NCI-H69 (cell line): ENCODE measurements at regions not wholly inside any gene's neighbourhood (a gene's known extent, or its start where the extent isn't known, plus 50 kb on each side); places are given as distances from the start of the nearest gene placed in this dataset.
"Not testable (repeated sequence)": the region's sequence is repeated elsewhere in the genome, so short reads cannot be mapped to it uniquely, and the experiment has no call there.

Experiments used
- DNase-seq: peaks from one replicate; lab custom pipeline; 2025; lab: John Stamatoyannopoulos, UW

DNA sequence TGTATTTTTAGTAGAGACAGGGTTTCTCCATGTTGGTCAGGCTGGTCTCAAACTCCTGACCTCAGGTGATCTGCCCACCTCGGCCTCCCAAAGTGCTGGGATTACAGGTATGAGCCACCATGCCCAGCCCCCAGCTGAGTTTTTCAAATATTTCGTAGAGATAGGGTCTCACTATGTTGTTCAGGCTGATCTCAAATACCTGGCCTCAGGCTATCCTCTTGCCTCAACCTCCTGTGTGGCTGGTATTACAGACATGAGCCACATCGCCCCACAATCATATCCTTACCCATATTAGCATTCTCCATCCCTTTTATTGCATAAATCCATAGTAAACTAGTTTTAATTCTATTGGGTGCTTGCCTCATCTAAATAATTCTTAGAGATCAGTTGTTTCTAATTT, 157.6 kb upstream of the HEY2 start:
- DNase-seq: not testable (repeated sequence)

DNA sequence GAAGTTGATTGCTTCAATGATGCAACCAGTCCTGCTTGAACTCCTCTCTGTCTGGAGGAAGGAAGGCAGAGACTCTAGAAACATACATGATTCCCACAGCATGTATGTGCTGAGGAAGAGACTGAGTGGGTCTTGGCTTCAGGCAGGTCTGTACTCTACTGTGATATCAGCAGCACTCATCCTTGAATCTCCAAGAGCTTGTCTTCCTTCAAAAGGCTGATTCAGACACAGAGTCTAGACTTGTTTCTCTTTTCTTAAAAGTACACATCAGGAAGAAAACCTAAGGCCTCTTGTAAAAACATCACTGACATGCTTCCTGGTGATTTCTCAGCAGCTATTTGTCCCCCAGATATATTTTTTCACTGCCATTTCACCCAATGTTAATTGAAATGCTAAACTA, 155.7 kb upstream of the HEY2 start:
- no peak for DNase-seq

DNA sequence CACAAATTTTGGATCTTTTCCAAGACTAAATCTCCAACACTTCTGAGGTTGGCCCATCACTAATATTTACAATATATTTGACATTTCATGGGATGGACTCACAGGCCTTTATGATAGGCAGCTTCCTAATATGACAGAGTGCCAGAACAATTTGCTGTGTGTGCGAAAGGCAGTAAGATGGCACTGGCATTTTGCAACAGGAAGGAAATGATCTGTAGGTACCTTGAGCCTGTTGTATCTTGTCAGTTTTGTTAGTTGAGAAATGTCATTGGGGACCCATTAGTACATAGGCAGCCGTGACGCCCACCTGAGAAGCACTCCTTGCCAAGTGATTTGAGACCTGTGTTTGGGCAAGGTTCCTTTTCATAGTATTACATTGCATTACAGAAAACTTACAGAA, 153.4 kb upstream of the HEY2 start:
- peak; percentile 55 for DNase-seq

DNA sequence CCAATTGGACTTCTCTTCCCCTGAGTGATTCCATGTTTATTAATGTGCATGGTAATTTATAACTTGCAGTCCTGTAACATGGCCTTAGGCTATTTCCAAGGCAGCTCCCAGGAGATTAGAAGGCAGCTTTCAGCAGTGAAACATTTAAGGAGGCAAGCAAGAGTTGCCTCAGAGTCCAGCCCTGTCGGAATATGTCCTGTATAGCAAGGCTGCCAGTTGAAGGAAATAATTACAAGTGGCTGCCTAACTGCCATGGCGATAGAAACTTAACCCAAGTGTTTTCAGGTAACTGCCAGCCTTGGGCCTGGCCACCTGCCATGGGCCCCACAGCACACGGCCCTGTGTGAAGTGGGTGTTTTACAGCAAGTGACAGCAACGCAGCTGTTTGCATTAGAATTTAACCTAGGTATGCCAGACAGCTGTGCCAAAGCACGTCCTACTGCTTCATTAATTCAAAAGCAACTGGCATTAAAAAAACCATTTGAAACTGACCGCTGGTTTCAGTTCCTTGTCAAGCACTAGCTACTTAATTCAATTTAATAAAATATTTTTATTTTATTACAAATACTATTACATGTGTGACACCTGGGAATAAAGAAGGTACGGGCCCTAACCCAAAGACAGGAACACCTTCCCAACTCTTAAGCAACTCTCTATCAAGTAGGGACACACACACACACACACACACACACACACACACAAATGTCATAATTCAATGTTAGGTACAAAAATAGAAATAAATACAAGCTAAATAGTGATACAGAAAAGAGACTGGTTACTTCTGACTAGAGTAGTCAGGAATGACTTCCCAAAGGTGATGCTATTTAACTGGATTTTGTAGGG, 151.8 kb upstream of the HEY2 start:
- peak; percentile 97 for DNase-seq

DNA sequence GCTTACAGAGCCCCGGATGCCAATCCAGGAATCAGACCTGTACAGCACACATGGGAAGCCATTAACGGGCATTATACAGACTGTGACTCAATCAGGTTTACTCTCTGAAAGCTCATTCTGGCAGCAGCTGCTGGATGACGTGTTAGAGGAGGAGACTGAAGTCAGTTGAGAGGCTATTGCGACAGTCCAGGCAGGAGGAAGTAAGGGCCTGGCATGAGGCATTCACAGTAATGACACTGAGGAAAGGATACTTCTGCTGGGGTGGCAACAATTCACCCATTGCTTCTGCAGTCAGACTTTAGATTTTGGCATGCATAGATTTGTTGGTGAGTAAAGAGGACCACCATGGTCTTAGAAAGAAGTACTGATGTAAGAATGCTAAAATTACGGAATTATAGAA, 151.0 kb upstream of the HEY2 start:
- DNase-seq: peak; percentile 96

DNA sequence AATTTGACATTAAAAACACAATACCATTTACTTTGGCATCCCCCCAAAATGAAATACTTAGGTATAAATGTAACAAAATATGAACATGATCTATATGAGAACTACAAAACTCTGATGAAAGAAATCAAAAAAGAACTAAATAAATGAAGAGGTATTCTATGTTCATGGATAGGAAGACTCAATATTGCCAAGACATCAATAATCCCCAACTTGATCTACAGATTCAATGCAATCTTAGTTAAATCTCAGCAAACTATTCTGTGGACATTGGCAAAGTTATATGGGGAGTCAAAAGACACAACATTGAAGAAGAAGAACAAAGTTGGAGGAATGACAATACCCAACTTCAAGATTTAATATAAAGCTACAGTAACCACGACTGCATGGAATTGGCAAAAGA, 145.2 kb upstream of the HEY2 start:
- DNase-seq: no peak

DNA sequence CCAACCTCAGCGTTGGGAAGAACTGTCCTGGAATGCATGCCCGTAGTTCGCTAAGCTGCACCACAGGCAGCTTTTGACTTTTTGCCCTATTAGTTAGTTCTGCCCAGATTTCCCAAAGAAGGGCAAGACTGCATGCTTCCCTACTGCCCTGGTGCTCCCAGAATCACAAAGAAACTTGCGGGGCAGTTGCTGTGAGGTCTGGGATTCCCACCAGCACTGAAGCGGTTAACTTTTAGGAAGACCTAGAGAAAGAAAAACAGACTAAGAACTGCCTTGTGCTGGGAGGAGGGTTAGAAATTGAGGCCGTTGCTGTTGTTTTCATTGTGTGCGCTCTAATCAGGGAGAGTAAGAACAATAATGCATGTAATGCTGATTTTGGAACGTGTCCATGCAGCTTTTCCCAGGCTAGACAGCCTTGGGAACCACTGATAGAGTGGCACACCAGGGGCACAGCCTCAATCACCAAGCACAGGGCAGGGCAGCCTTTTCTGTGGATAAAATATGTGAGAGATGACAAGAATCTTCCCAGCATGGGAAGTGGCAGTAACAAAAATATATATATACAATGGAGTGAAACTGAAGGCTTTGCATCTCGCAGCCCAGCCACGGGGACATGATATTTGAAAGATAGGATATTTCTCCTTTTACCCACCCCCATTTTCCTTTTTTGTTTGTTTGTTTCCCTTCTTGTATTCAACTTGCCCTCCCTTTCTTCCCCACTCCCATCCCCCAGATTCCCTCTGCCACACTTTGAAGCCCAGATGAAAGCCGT, 137.7 kb upstream of the HEY2 start:
- DNase-seq: peak; percentile 93

DNA sequence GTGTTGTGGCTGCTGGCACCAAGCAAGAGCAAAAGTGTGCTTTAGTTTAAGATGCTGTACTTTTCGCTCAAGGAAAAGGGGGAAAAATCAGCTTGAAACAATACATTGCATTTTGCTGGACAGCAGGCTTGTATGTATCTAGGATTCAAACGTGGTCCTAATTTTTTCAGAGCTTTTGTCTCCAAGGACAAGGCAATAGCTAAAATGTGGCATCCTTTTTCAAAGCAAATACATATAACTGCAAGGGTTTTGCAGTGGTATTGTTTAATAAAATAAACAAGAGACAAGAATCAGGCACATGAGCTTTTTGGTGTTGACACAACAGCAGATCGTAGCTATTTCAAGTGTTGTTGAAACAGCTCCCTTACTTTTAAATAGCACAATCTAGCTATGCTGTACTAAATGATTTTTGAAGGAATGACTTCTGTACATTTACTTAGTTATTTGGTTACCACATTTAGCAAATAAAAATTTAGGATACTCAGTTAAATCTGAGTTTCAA, 137.0 kb upstream of the HEY2 start:
- DNase-seq: peak; percentile 78

DNA sequence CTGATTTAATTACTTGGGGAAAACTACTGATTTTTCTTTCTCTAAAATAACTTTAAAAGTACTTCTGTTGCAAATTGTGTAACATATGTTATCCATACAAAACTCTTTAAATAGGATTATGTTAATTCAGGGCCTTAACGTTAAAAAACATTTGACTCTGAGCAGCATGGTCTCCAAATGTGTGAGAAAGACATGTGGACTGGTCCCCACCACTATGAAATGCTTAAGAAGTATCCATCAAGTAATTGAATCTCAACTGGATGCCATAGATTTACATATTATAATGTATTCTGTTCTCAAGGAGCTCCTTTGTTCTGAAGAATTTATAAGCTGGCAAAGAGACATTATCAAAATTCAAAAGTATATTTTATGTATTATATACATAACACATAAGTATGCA, 130.8 kb upstream of the HEY2 start:
- DNase-seq: no peak

DNA sequence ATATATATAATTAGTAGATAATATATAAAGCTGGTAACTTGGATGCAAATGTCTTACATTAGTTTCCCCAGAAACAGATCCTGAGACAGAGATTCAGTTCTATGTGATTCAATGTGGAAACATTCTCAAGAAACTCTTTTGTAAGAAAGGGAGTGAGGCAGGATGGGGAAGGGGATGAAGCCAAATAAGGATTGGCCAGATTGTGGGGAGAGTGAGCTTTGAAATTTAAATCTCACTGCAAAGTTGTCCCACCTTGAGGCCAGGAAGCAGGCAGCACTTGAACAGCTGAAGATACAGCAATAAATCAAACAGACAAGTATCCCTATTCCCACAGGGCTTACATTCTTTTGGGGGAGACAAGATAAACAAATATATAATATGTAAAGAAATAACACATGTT, 126.3 kb upstream of the HEY2 start:
- peak; percentile 37 for DNase-seq

DNA sequence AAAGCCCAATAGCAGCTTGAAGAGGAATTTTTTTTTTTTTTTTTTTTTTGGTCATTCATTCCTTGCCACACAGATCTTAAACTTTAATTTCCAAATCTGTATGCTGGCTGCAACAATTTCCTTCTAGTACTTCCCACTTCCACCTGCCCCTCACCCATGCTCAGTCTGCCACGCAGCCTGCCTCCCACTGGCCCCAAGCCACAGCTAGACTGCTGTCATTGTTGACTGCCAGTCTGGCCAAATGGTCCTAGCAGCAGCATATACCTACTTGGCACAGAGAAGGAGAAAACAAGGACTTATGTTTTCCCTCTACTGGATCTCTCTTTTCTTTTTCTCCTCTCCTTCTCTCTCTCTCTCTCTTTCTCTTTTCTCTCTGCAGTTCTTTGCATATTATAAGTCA, 118.3 kb upstream of the HEY2 start:
- DNase-seq: peak; percentile 83

DNA sequence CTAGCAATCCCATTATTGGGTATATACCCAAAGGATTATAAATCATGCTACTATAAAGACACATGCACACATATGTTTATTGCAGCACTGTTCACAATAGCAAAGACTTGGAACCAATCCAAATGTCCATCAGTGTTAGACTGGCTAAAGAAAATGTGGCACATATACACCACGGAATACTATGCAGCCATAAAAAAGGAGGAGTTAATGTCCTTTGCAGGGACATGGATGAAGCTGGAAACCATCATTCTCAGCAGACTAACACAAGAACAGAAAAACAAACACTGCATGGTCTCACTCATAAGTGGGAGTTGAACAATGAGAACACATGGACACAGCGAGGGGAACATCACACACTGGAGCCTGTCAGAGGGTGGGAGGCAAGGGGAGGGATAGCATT, 113.4 kb upstream of the HEY2 start:
- not testable (repeated sequence) for DNase-seq

DNA sequence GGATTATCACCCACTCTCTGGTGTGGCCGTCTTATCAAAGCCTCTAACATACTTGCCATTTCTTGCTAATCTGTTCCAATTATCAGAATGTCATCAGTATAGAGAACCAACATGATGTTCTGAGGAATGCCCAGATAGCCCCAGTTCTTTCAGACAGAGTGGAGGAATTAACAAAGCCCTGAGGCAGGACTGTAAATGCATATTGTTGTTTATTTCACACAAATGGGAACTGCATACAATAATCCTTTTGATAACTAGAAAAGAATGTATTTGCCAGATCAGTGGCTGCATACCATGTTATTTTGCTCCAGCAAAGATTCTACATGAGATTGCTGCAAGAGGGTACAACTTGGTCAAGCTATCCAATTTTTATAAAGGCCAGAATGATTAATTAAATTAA, 112.8 kb upstream of the HEY2 start:
- no peak for DNase-seq

DNA sequence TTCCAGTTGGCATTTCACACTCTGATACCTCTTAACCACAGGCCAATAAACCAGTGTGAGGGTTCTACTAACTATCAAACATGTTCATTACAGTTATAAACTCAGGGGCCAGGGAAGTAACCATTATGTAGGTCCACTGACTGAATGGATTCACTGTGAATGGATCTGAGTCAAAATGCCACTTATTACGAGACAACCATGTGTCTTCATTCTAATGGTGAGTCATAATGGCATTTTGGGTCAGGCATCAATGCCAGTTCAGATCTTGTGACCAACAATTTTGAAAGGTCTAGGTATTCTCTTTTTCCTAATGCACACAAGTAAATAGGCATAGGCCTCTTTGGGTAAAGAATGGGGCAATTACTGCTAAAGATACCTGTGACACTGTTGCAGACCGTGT, 112.2 kb upstream of the HEY2 start:
- no peak for DNase-seq

DNA sequence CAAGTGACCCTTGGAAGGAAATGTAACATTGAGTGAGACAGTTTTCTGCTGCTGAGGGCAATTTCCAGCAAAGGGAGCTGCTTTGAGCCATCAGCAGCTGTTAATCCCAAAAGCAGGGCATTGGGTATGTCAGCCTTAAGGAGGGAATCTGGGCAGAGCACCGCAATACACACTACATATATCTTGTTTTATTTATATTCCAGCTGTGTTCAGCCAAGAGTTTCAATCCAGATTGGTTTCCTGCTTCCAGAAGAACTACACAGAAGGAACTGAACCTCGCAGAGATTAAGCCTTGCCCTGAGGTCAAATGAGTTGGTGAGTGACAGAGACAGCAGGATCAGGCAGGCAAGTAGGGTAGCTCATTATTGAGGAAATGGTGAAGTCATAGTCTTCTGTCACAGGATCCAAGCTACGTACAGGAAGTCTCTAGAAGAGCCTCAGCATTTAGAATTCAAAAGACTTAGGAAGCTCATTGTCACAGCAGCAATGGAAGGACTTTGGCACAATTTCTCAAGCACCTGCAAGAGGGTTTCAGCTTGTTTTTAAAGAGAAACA, 109.9 kb upstream of the HEY2 start:
- peak; percentile 63 for DNase-seq

DNA sequence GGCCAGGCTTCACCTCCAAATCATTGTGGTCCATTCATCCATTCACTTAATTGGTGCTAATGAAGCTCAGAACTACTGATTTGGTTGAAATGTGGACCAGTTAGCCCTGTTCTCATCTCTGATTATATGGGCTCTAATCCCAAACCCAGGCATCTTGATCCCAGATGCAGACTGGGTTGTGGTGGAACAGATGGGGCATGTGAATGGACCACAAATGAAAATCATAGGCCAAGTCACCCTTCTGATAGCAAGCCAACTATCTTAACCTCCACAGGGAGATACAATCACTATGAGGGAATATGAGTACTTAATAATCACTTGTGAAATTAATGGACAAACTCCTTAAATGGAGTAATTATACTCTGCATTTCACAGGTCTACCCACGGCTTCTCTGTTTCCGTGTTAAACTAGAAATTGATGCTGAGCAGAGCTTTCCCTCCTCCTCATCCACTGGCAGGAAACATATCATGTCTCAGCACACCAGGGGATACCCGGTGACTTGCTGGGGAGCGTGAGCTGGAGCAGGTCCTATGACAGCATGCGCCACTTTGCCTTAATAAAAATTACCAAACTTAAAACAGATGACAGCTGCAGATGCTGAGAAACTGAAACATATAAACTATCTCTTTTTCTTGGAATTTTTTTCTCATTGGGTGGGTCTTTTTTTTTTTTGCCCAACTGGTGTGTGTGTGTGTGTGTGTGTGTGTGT, 108.8 kb upstream of the HEY2 start:
- DNase-seq: peak; percentile 70

DNA sequence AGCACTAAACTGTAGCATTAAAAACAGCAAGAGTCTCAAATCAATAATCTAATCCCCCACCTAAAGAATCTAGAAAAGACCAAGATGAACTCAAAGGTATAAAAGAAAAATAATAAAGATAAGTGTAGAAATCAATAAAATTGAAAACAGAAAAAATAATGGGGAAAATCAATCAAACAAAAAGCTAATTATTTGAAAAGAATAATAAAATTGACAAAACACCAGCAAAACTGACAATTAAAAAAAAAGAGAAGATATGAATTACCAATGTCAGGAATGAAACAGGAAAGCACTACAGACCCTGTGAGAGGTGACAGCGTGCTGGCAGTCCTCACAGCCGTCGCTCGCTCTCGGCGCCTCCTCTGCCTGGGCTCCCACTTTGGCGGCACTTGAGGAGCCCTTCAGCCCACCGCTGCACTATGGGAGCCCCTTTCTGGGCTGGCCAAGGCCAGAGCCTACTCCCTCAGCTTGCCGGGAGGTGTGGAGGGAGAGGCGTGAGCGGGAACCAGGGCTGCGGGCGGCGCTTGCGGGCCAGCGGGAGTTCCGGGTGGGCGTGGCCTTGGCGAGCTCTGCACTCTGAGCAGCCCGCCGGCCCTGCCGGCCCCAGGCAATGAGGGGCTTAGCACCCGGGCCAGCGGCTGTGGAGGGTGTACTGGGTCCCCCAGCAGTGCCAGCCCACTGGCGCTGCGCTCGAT, 105.3 kb upstream of the HEY2 start:
- DNase-seq: not testable (repeated sequence)

DNA sequence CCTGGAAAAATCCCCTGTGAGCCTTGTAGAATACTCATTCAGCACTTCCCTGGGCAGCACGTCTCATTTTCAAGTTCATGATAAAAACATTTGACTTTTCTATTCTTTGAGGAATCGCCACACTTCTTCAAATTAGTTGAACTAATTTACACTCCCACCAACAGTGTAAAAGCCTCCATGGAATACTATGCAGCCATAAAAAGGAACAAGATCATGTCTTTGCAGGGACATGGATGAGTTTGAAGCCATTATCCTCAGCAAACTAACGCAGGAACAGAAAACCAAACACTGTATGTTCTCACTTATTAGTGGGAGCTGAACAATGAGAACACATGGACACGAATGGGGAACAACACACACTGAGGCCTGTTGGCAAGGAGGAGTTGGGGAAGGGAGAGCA, 102.0 kb upstream of the HEY2 start:
- no peak for DNase-seq

DNA sequence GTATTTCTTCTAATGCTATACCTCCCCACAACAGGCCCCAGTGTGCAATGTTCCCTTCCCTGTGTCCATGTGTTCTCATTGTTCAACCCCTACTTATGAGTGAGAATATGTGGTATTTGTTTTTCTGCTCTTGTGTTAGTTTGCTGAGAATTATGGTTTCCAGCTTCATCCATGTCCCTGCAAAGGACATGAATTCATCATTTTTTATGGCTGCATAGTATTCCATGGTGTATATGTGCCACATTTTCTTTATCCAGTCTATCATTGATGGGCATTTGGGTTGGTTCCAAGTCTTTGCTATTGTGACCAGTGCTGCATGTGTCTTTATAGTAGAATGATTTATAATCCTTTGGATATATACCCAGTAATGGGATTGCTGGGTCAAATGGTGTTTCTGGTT, 95.7 kb upstream of the HEY2 start:
- not testable (repeated sequence) for DNase-seq

DNA sequence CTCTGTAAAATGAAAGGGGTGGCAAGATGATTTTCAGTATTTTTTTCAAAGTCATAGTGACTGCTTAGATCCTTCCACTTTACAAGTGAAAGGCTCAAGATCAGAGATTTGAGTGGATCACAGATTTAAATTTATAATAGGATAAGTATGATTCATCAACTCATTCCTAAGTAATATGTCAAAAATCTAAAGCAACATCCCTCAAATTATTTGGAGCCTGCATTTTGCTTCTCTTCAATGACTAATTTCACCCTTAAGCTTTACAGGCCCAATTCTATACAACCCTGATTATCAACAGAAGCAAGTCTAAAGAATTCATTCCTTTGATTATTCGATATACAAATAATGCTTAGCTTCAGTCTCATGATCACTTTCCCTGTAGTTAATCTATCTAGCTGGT, 93.9 kb upstream of the HEY2 start:
- DNase-seq: no peak

DNA sequence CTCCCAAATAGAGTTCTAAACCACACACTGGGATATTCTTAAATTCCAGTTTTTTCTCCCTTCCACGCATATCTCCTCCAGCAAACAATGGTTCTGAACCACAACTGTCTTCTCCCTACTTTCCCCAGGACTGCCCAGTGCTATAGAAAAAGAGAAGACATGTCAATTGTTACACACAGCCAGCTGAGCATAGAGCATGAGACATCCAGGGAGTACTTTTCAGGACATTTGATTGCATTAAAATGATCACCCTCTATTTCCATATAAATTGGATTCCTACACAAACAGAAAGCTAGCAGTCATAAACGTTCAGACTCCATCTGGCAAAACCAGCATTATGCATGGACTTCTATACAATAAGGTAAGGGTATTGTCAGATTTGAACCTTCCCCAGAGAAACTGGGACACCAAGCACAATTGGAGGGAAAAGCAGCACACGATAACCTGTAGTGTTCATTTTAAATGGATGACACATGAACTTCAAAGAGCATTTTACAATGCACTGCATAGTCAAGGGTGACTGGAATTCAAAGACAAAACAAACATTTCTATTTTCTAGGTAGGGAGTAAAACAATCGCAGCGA, 93.1 kb upstream of the HEY2 start:
- DNase-seq: peak; percentile 99
